HepG2 (cell line): ENCODE measurements at regions not wholly inside any gene's neighbourhood (a gene's known extent, or its start where the extent isn't known, plus 50 kb on each side); places are given as distances from the start of the nearest gene placed in this dataset.

Experiments used
- ATAC-seq: fragments of 200-7000 bp; cut with Tn5 transposase; 3 replicates; pipeline ENCODE4 v1.9.1; 2020; ENCODE audit warnings: mild to moderate bottlenecking, moderate library complexity
- BruUV-seq: library from RNA; stranded (reverse); fragments of 400-500 nt; replicated peaks from 2 replicates; lab custom pipeline; 2021; lab: Mats Ljungman, UMichigan
- CTCF ChIA-PET: fragments of 300-600 bp; formaldehyde crosslinking; extraction: SDS; loops from one replicate; lab custom pipeline; 2021; ENCODE audit warnings: low total read pairs, inconsistent platforms, low intra/inter-chr PET ratio; lab: Yijun Ruan, JAX
- POLR2A ChIA-PET: fragments of 350-600 bp; sonication (Branson Sonifier 250); formaldehyde crosslinking; loops from one replicate; lab custom pipeline; 2020; ENCODE audit warnings: antibody characterized with exemption, inconsistent platforms; lab: Yijun Ruan, JAX
- DNase-seq: peaks from one replicate; pipeline ENCODE4 v3.0.0-alpha.2; 2015; ENCODE audit warnings: low spot score
- FAIRE-seq: peaks from 3 replicates; lab custom pipeline; 2011; peaks lifted over from hg19 to GRCh38; lab: Jason Lieb, UNC
- H2AFZ ChIP-seq: one replicate; pipeline ENCODE4 v1.6.1; 2011; ENCODE audit warnings: low read length, inconsistent platforms
- H3K27ac ChIP-seq: fragments of 300-600 bp; 3 replicates; pipeline ENCODE4 v1.8.0; 2011; ENCODE audit warnings: mixed run types, mild to moderate bottlenecking, mixed read lengths, low read length, inconsistent platforms; ENCODE audit not compliant: insufficient read depth; ENCODE audit errors: extremely low read length
- H3K27me3 ChIP-seq, 2 experiments: fragments of 200-600 bp in 1 of 2; 2 replicates in 1 of 2; 3 replicates in 1 of 2; pipeline versions ENCODE4 v1.6.0 to v1.8.0; 2011; ENCODE audit warnings: low read length in 2 of 2, mild to moderate bottlenecking in 2 of 2, moderate library complexity in 2 of 2, inconsistent platforms in 1 of 2; ENCODE audit not compliant: insufficient read depth in 2 of 2, control insufficient read depth in 1 of 2
- H3K36me3 ChIP-seq, 2 experiments: fragments of 200-600 bp in 1 of 2; replicated peaks in 1 of 2; 2 replicates in 1 of 2; 3 replicates in 1 of 2; pipeline versions ENCODE4 v1.5.1 to v1.8.0; 2011; ENCODE audit warnings: low read length in 2 of 2, inconsistent platforms in 1 of 2; ENCODE audit not compliant: insufficient read depth in 2 of 2, control insufficient read depth in 1 of 2
- H3K4me1 ChIP-seq: 2 replicates; pipeline ENCODE4 v1.5.1; 2012; ENCODE audit warnings: low read length, inconsistent platforms; ENCODE audit not compliant: insufficient read depth
- H3K4me2 ChIP-seq: 2 replicates; pipeline ENCODE4 v1.6.0; 2011; ENCODE audit warnings: low read depth, low read length, inconsistent platforms
- H3K4me3 ChIP-seq, 3 experiments: fragments of 200-600 bp in 1 of 3; sonication (generic), shearing (Covaris generic) in 1 of 3; replicated peaks in 1 of 3; 2 replicates each; pipeline ENCODE4 v1.5.1; 2011 to 2016; ENCODE audit warnings: low read length in 3 of 3, inconsistent platforms in 2 of 3, low read depth in 2 of 3, mild to moderate bottlenecking in 2 of 3, control low read depth in 1 of 3, mixed read lengths in 1 of 3; ENCODE audit not compliant: insufficient read depth in 1 of 3
- H3K79me2 ChIP-seq: one replicate; pipeline ENCODE4 v1.6.1; 2011; ENCODE audit warnings: low read length, inconsistent platforms; ENCODE audit not compliant: insufficient read depth
- H3K9ac ChIP-seq: 2 replicates; pipeline ENCODE4 v1.6.0; 2011; ENCODE audit warnings: mild to moderate bottlenecking, low read depth, low read length, inconsistent platforms; ENCODE audit not compliant: insufficient read depth
- H3K9me3 ChIP-seq: 2 replicates; pipeline ENCODE4 v1.5.1; 2012; ENCODE audit warnings: mild to moderate bottlenecking, low read length
- H4K20me1 ChIP-seq: 2 replicates; pipeline ENCODE4 v1.6.0; 2011; ENCODE audit warnings: inconsistent platforms, mild to moderate bottlenecking, low read length, moderate library complexity; ENCODE audit not compliant: insufficient read depth
- BRD4 ChIP-seq: sonication (generic); formaldehyde crosslinking; IDR thresholded peaks from 2 replicates; pipeline ENCODE4 v1.4.0; 2020; ENCODE audit warnings: missing genetic modification reagents
- CAMTA2 ChIP-seq: sonication (generic); formaldehyde crosslinking; IDR thresholded peaks from 2 replicates; pipeline ENCODE4 v1.4.0; 2020; ENCODE audit warnings: mild to moderate bottlenecking, missing genetic modification reagents, borderline replicate concordance
- FOSL2 ChIP-seq: sonication (generic); formaldehyde crosslinking; IDR thresholded peaks from 2 replicates; pipeline ENCODE4 v1.4.0; 2020; ENCODE audit warnings: missing genetic modification reagents
- FOXJ3 ChIP-seq: sonication (generic); formaldehyde crosslinking; IDR thresholded peaks from 2 replicates; pipeline ENCODE4 v1.4.0; 2020; ENCODE audit warnings: missing genetic modification reagents, mild to moderate bottlenecking, borderline replicate concordance
- FOXK1 ChIP-seq: sonication (generic); formaldehyde crosslinking; IDR thresholded peaks from 2 replicates; pipeline ENCODE4 v1.4.0; 2020; ENCODE audit warnings: low read depth, missing genetic modification reagents, borderline replicate concordance
- MED1 ChIP-seq: sonication (generic); formaldehyde crosslinking; IDR thresholded peaks from 2 replicates; pipeline ENCODE4 v1.4.0; 2020; ENCODE audit warnings: missing genetic modification reagents
- NBN ChIP-seq: fragments of 450-650 bp; conservative IDR thresholded peaks from 2 replicates; pipeline ENCODE4 v1.6.1; 2017
- NFAT5 ChIP-seq: sonication (generic); formaldehyde crosslinking; IDR thresholded peaks from 2 replicates; pipeline ENCODE4 v1.4.0; 2020; ENCODE audit warnings: missing genetic modification reagents
- NONO ChIP-seq, 2 experiments: fragments of 450-650 bp in 1 of 2; sonication (generic) in 1 of 2; formaldehyde crosslinking in 1 of 2; IDR thresholded peaks in 1 of 2; conservative IDR thresholded peaks in 1 of 2; 2 replicates each; pipeline versions ENCODE4 v1.6.1 to v1.8.0; 2017 to 2022; ENCODE audit warnings: mild to moderate bottlenecking in 1 of 2, missing genetic modification reagents in 1 of 2, moderate library complexity in 1 of 2
- RERE ChIP-seq: IDR thresholded peaks from 2 replicates; pipeline ENCODE4 v1.6.1; 2016; ENCODE audit warnings: low read depth, missing genetic modification reagents, missing compliant biosample characterization
- SNAPC5 ChIP-seq: sonication (generic); formaldehyde crosslinking; IDR thresholded peaks from 2 replicates; pipeline ENCODE4 v1.8.1; 2023; ENCODE audit warnings: mild to moderate bottlenecking, missing genetic modification reagents, borderline replicate concordance
- SRY ChIP-seq: sonication (generic); formaldehyde crosslinking; IDR thresholded peaks from 2 replicates; pipeline ENCODE4 v1.8.0; 2022; ENCODE audit warnings: mild to moderate bottlenecking, missing genetic modification reagents
- ZFP41 ChIP-seq: sonication (generic); formaldehyde crosslinking; IDR thresholded peaks from 2 replicates; pipeline ENCODE4 v1.4.0; 2020; ENCODE audit warnings: mild to moderate bottlenecking, missing genetic modification reagents, borderline replicate concordance
- ZNF235 ChIP-seq: sonication (generic); formaldehyde crosslinking; IDR thresholded peaks from 2 replicates; pipeline ENCODE4 v1.8.1; 2023; ENCODE audit warnings: mild to moderate bottlenecking, missing genetic modification reagents, borderline replicate concordance
- ZNF333 ChIP-seq: sonication (generic); formaldehyde crosslinking; IDR thresholded peaks from 2 replicates; pipeline ENCODE4 v1.4.0; 2020; ENCODE audit warnings: mild to moderate bottlenecking, missing genetic modification reagents, borderline replicate concordance
- ZNF720 ChIP-seq: sonication (generic); formaldehyde crosslinking; IDR thresholded peaks from 2 replicates; pipeline ENCODE4 v1.4.0; 2020; ENCODE audit warnings: missing genetic modification reagents
- WGBS: methylation state at CpG from one replicate; pipeline ENCODE4 v1.1.6; 2017; ENCODE audit warnings: low lambda C conversion rate; 5-methylcytosine and 5-hydroxymethylcytosine counted together
- in situ Hi-C: cut with HindIII; loops from 2 replicates; pipeline ENCODE4 v1.10.0; 2017; ENCODE audit warnings: low pct_unique_long_range_greater_than_20kb; ENCODE audit not compliant: extremely low pct_ligation_motif_present
- intact Hi-C: fragments of 100-400 bp; cut with micrococcal nuclease; formaldehyde crosslinking; loops from one replicate; pipeline ENCODE4 v1.10.0; 2022; ENCODE audit not compliant: unreplicated experiment

GRCh38 chr17:71024172-71024571, 854.8 kb downstream of the KCNJ2 start:
- no peak for ATAC-seq
- intact Hi-C loops (no loop called here), in situ Hi-C loops (no loop called here)
- Histone ChIP-seq H3K4me3 (no peak overlapping the region), H3K27me3 (no peaks in the 10 kb centered on the region), H3K27ac (no peak overlapping the region), H3K4me1 (no peaks in the 10 kb centered on the region), H3K36me3 (no peaks in the 10 kb centered on the region), H3K4me2 (no peak overlapping the region), H3K9me3 (peaks cover 34% of the 10 kb centered on the region), H4K20me1 (no peaks in the 10 kb centered on the region), H3K79me2 (no peaks in the 10 kb centered on the region), H3K9ac (no peak overlapping the region), H2AFZ (no peak overlapping the region)
- WGBS, result 0% methylated on average over 3 of the region's 3 CpGs
- no TSS peak for BruUV-seq
- POLR2A ChIA-PET, result no interaction called here
- no peak for DNase-seq
- FAIRE-seq, result no peak
- CTCF ChIA-PET, result no interaction called here
- TF ChIP-seq ZNF333 (CRISPR knock-in tag), result no peak
- TF ChIP-seq ZNF235 (CRISPR knock-in tag), result no peak
- TF ChIP-seq FOSL2 (CRISPR knock-in tag), result no peak
- TF ChIP-seq ZFP41 (CRISPR knock-in tag), result no peak
- TF ChIP-seq BRD4, result no peak
- TF ChIP-seq NONO (IDR thresholded peaks at IDR 0.05), result no peak
- TF ChIP-seq NONO (CRISPR knock-in tag; conservative IDR thresholded peaks at IDR 0.05), result no peak
- no peak for TF ChIP-seq FOXK1
- TF ChIP-seq CAMTA2, result no peak
- TF ChIP-seq SRY (CRISPR knock-in tag), result no peak
- TF ChIP-seq MED1 (CRISPR knock-in tag), result no peak
- no peak for TF ChIP-seq ZNF720 (CRISPR knock-in tag)
- no peak for TF ChIP-seq RERE (CRISPR knock-in tag)
- TF ChIP-seq FOXJ3, result no peak
- TF ChIP-seq NBN, result no peak
- TF ChIP-seq NFAT5 (CRISPR knock-in tag), result no peak
- TF ChIP-seq SNAPC5 (CRISPR knock-in tag), result no peak
